NCI-H1930 (cell line): ENCODE measurements at regions not wholly inside any gene's neighbourhood (a gene's known extent, or its start where the extent isn't known, plus 50 kb on each side); places are given as distances from the start of the nearest gene placed in this dataset.
"Not testable (repeated sequence)": the region's sequence is repeated elsewhere in the genome, so short reads cannot be mapped to it uniquely, and the experiment has no call there.

Experiments used
- DNase-seq, 2 experiments: peaks; one replicate each; lab custom pipeline; 2025; lab: John Stamatoyannopoulos, UW

- DNase-seq: no peak
Measured at GRCh38 chr11:116698080-116698479, 74.7 kb downstream of the BUD13 start.

- DNase-seq: no peak
Measured at GRCh38 chr11:116697639-116698038, 75.1 kb downstream of the BUD13 start.

GRCh38 chr11:116697011-116697410 lies 75.8 kb downstream of the BUD13 start:
- DNase-seq: no peak

GRCh38 chr11:116696381-116696941 lies 76.3 kb downstream of the BUD13 start:
- DNase-seq: no peak

- no peak for DNase-seq
Measured at GRCh38 chr11:116695657-116696254, 77.0 kb downstream of the BUD13 start.

- no peak for DNase-seq
Measured at GRCh38 chr11:116694815-116695590, 77.8 kb downstream of the BUD13 start.

- DNase-seq: no peak
Measured at GRCh38 chr11:116694349-116694725, 78.5 kb downstream of the BUD13 start.

- DNase-seq: no peak
Measured at GRCh38 chr11:116693593-116694348, 79.0 kb downstream of the BUD13 start.

GRCh38 chr11:116693102-116693570 lies 79.7 kb downstream of the BUD13 start:
- DNase-seq: no peak

- no peak for DNase-seq
Measured at GRCh38 chr11:116692318-116693101, 80.3 kb downstream of the BUD13 start.

GRCh38 chr11:116691771-116692177 lies 81.0 kb downstream of the BUD13 start:
- peak in 1 of 2 experiments; percentile 11 for DNase-seq

GRCh38 chr11:116690611-116691010 lies 82.2 kb downstream of the BUD13 start:
- no peak for DNase-seq

- no peak for DNase-seq
Measured at GRCh38 chr11:116689413-116690127, 83.2 kb downstream of the BUD13 start.

GRCh38 chr11:116688202-116688540 lies 84.6 kb downstream of the BUD13 start:
- DNase-seq: no peak

- DNase-seq: no peak
Measured at GRCh38 chr11:116687458-116688201, 85.2 kb downstream of the BUD13 start.

- DNase-seq: no peak
Measured at GRCh38 chr11:116686866-116687265, 85.9 kb downstream of the BUD13 start.

- no peak for DNase-seq
Measured at GRCh38 chr11:116683982-116684381, 88.8 kb downstream of the BUD13 start.

- no peak for DNase-seq
Measured at GRCh38 chr11:116680349-116681125, 92.2 kb downstream of the BUD13 start.

GRCh38 chr11:116678887-116679286 lies 93.9 kb downstream of the BUD13 start:
- no peak for DNase-seq

- DNase-seq: not testable (repeated sequence)
Measured at GRCh38 chr11:116667318-116667717, 105.5 kb downstream of the BUD13 start.
